DOHH2 (cell line): ENCODE measurements at regions not wholly inside any gene's neighbourhood (a gene's known extent, or its start where the extent isn't known, plus 50 kb on each side); places are given as distances from the start of the nearest gene placed in this dataset.

Experiments used
- H3F3A ChIP-seq: fragments of 200-600 bp; sonication (generic), shearing (Covaris generic); 2 replicates; pipeline ENCODE4 v1.6.0; 2016; ENCODE audit warnings: antibody characterized with exemption, mild to moderate bottlenecking; ENCODE audit not compliant: control insufficient read depth, insufficient read depth
- H3K27ac ChIP-seq: fragments of 200-600 bp; sonication (generic); 2 replicates; pipeline ENCODE4 v1.5.1; 2014; ENCODE audit warnings: low read depth, mild to moderate bottlenecking, low read length, moderate library complexity
- H3K27me3 ChIP-seq: fragments of 200-600 bp; sonication (generic); 2 replicates; pipeline ENCODE4 v1.6.1; 2014; ENCODE audit warnings: mild to moderate bottlenecking, low read length, mixed read lengths; ENCODE audit not compliant: control insufficient read depth
- H3K36me3 ChIP-seq: fragments of 200-600 bp; sonication (generic); 2 replicates; pipeline ENCODE4 v1.6.1; 2014; ENCODE audit warnings: mild to moderate bottlenecking, low read length, moderate library complexity, mixed read lengths; ENCODE audit not compliant: control insufficient read depth
- H3K4me1 ChIP-seq: fragments of 200-600 bp; sonication (generic); 2 replicates; pipeline ENCODE4 v1.6.1; 2014; ENCODE audit warnings: mild to moderate bottlenecking, low read length, mixed read lengths; ENCODE audit not compliant: control insufficient read depth
- H3K4me2 ChIP-seq: fragments of 200-600 bp; sonication (generic); 2 replicates; pipeline ENCODE4 v1.6.0; 2014; ENCODE audit warnings: mild to moderate bottlenecking, low read length, moderate library complexity
- H3K4me3 ChIP-seq: fragments of 200-600 bp; sonication (generic); 2 replicates; pipeline ENCODE4 v1.5.1; 2014; ENCODE audit warnings: mild to moderate bottlenecking, low read length, mixed read lengths
- H3K79me2 ChIP-seq: fragments of 200-600 bp; sonication (generic); 2 replicates; pipeline ENCODE4 v1.6.1; 2014; ENCODE audit warnings: mild to moderate bottlenecking, low read length, mixed read lengths; ENCODE audit not compliant: control insufficient read depth
- H3K9me2 ChIP-seq: fragments of 200-600 bp; sonication (generic); replicated peaks from 2 replicates; pipeline ENCODE4 v1.6.1; 2014; ENCODE audit warnings: mild to moderate bottlenecking, low read length, mixed read lengths; ENCODE audit not compliant: control insufficient read depth
- H3K9me3 ChIP-seq: fragments of 200-600 bp; sonication (generic); 2 replicates; pipeline ENCODE4 v1.6.1; 2014; ENCODE audit warnings: antibody characterized with exemption, low read length, mixed read lengths; ENCODE audit not compliant: control insufficient read depth, insufficient read depth
- H4K20me1 ChIP-seq: fragments of 200-600 bp; sonication (generic); 2 replicates; pipeline ENCODE4 v1.6.0; 2014; ENCODE audit warnings: low read depth, mild to moderate bottlenecking, antibody characterized with exemption, low read length, moderate library complexity; ENCODE audit not compliant: control insufficient read depth, insufficient read depth
- CTCF ChIP-seq: fragments of 200-600 bp; sonication (generic); IDR thresholded peaks from one replicate; pipeline ENCODE4 v1.5.1; 2014; ENCODE audit warnings: antibody characterized with exemption, mild to moderate bottlenecking, low read depth, low read length; ENCODE audit not compliant: poor library complexity, severe bottlenecking
- EZH2phosphoT487 ChIP-seq: fragments of 200-600 bp; sonication (generic); IDR thresholded peaks from 2 replicates; pipeline ENCODE4 v1.6.1; 2017; ENCODE audit warnings: borderline replicate concordance, mild to moderate bottlenecking, antibody characterized with exemption, low read length, moderate library complexity, mixed read lengths

- Histone ChIP-seq H3K4me2 (no peak overlapping the region), H3K4me1 (no peaks in the 10 kb centered on the region), H4K20me1 (no peaks in the 10 kb centered on the region), H3K27ac (no peak overlapping the region), H3K36me3 (no peaks in the 10 kb centered on the region), H3K9me3 (no peaks in the 10 kb centered on the region), H3K79me2 (no peaks in the 10 kb centered on the region), H3K4me3 (no peak overlapping the region), H3K27me3 (0 out of 2 replicates have a peak, but pooled peaks cover 8% of the 10 kb centered on the region), H3F3A (no peaks in the 10 kb centered on the region), H3K9me2 (no peaks in the 10 kb centered on the region)
- TF ChIP-seq CTCF (no peak), EZH2phosphoT487 (no peak)
These were observed 68.7 kb upstream of the SNRK start for GRCh38 chr3:43217633-43218032.

- Histone ChIP-seq H3F3A (no peaks in the 10 kb centered on the region), H3K27me3 (0 out of 2 replicates have a peak, but pooled peaks cover 8% of the 10 kb centered on the region), H4K20me1 (no peaks in the 10 kb centered on the region), H3K4me3 (no peak overlapping the region), H3K27ac (no peak overlapping the region), H3K4me1 (no peaks in the 10 kb centered on the region), H3K36me3 (no peaks in the 10 kb centered on the region), H3K9me3 (no peaks in the 10 kb centered on the region), H3K9me2 (no peaks in the 10 kb centered on the region), H3K79me2 (no peaks in the 10 kb centered on the region), H3K4me2 (no peak overlapping the region)
- TF ChIP-seq EZH2phosphoT487 (no peak), CTCF (no peak)
These were observed 69.1 kb upstream of the SNRK start for GRCh38 chr3:43217206-43217605.

DNA sequence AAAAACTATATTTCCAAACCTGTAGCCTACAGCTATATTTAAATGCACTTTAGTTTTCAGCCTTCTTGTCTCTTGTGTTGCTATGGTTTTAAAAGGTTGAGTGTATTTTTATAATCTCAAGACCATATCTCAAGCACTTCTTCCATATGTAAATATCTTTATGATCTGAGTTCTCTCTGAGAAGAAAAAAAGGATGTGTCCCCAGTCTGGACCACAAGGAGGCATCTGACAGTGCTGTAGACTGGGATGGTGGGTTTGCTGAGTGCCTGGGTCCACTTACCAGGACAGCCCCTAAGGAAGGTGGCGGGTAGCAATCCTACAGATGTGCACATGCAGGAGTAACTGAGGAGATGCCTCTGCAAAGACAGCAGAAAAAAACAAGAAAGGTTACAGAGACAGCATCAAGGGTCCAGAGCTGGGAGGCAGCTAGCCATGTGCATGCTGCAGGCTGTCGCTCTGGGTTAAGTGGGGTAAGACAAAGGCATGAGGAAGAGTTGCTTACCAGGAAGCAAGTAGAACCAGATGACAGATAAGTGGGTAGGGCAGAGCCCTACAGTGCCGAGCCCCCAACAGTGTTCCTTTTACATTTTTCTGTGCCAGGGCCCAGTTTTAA lies 70.6 kb upstream of the SNRK start:
- Histone ChIP-seq H3K27ac (no peak overlapping the region), H3K4me2 (no peak overlapping the region), H3K9me2 (no peaks in the 10 kb centered on the region), H3K79me2 (no peaks in the 10 kb centered on the region), H3K9me3 (no peaks in the 10 kb centered on the region), H3K27me3 (0 out of 2 replicates have a peak, but pooled peaks cover 8% of the 10 kb centered on the region), H3K36me3 (no peaks in the 10 kb centered on the region), H3K4me3 (no peak overlapping the region), H4K20me1 (no peaks in the 10 kb centered on the region), H3F3A (no peaks in the 10 kb centered on the region), H3K4me1 (no peaks in the 10 kb centered on the region)
- TF ChIP-seq CTCF = no peak
- no peak for TF ChIP-seq EZH2phosphoT487
